Muscle of leg (tissue), 3 donors: ENCODE measurements at regions not wholly inside any gene's neighbourhood (a gene's known extent, or its start where the extent isn't known, plus 50 kb on each side); places are given as distances from the start of the nearest gene placed in this dataset.

Experiments used
- DNase-seq: peaks from one replicate; pipeline ENCODE4 v3.0.0; 2013
- H3K27ac ChIP-seq: one replicate; pipeline ENCODE4 v1.5.1; 2013; ENCODE audit warnings: mild to moderate bottlenecking, low read length, control low read depth
- H3K27me3 ChIP-seq: one replicate; pipeline ENCODE4 v1.6.1; 2013; ENCODE audit warnings: low read length; ENCODE audit not compliant: control insufficient read depth, insufficient read depth
- H3K36me3 ChIP-seq: one replicate; pipeline ENCODE4 v1.6.1; 2013; ENCODE audit warnings: low read length; ENCODE audit not compliant: control insufficient read depth, insufficient read depth
- H3K4me1 ChIP-seq: one replicate; pipeline ENCODE4 v1.6.1; 2013; ENCODE audit warnings: low read length; ENCODE audit not compliant: control insufficient read depth, insufficient read depth
- H3K4me3 ChIP-seq: one replicate; pipeline ENCODE4 v1.5.1; 2013; ENCODE audit warnings: low read length, control low read depth
- H3K9me3 ChIP-seq: replicated peaks from 2 replicates; pipeline ENCODE4 v1.6.1; 2013; ENCODE audit warnings: low read depth, low read length; ENCODE audit not compliant: control insufficient read depth
- WGBS: methylation state at CpG from one replicate; pipeline ENCODE4 v1.1.5; 2013; ENCODE audit warnings: missing lambda C conversion rate; ENCODE audit not compliant: insufficient coverage; 5-methylcytosine and 5-hydroxymethylcytosine counted together

GRCh38 chr17:10920558-10921108 lies 82.7 kb upstream of the PIRT start:
- Histone ChIP-seq H3K9me3 (no peaks in the 10 kb centered on the region), H3K27ac (no peak overlapping the region), H3K4me1 (peaks cover 9% of the 10 kb centered on the region), H3K4me3 (no peak overlapping the region), H3K27me3 (no peaks in the 10 kb centered on the region), H3K36me3 (no peaks in the 10 kb centered on the region)
- DNase-seq, result no peak
- no CpG with 5 or more reads among the region's 5 CpGs for WGBS

- WGBS, result 8% methylated on average over 4 of the region's 7 CpGs
- no peak overlapping the region for H3K4me3 ChIP-seq
- DNase-seq, result peak; percentile 57
- H3K27me3 ChIP-seq, result no peaks in the 10 kb centered on the region
- H3K9me3 ChIP-seq, result peaks cover 2% of the 10 kb centered on the region
- H3K27ac ChIP-seq, result peak overlapping the region; percentile 55
- peaks cover 12% of the 10 kb centered on the region for H3K4me1 ChIP-seq
- H3K36me3 ChIP-seq, result no peaks in the 10 kb centered on the region
Measured at GRCh38 chr17:10907370-10907769, 69.5 kb upstream of the PIRT start.

- Histone ChIP-seq H3K9me3 (no peaks in the 10 kb centered on the region), H3K36me3 (no peaks in the 10 kb centered on the region), H3K4me3 (no peak overlapping the region), H3K27ac (no peak overlapping the region), H3K27me3 (no peaks in the 10 kb centered on the region), H3K4me1 (no peaks in the 10 kb centered on the region)
- peak; percentile 83 for DNase-seq
Measured at GRCh38 chr17:10899281-10899680, 61.4 kb upstream of the PIRT start.

- 73% methylated on average over 1 of the region's 2 CpGs for WGBS
- Histone ChIP-seq H3K36me3 (no peaks in the 10 kb centered on the region), H3K9me3 (no peaks in the 10 kb centered on the region), H3K27me3 (no peaks in the 10 kb centered on the region), H3K27ac (no peak overlapping the region), H3K4me1 (no peaks in the 10 kb centered on the region), H3K4me3 (no peak overlapping the region)
- no peak for DNase-seq
Measured at GRCh38 chr17:10894220-10894619, 56.3 kb upstream of the PIRT start.

DNA sequence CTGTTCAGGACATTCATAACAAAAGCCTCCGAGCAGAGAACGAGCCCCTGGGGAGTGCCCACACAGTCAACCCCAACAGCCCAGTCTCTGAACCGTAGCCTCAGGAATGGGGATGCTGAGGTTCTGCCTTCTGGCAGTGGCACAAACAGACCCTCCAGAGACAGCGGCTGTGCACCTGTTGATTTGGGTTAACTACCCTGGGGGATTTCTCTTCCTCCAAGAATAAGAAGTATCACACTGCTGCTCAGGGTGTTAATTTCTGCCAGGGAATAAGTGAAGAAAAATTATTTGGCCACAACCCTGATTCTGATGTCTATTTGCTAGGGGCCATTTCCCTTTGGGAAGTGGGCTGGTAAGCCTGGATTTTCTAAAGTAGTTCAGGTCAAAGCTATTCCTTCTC lies 51.0 kb upstream of the PIRT start:
- H3K36me3 ChIP-seq, result no peaks in the 10 kb centered on the region
- no peaks in the 10 kb centered on the region for H3K27me3 ChIP-seq
- no peak overlapping the region for H3K27ac ChIP-seq
- no peak overlapping the region for H3K4me3 ChIP-seq
- H3K4me1 ChIP-seq, result no peaks in the 10 kb centered on the region
- no peak for DNase-seq
- WGBS, result 14% methylated on average over 3 of the region's 4 CpGs
- H3K9me3 ChIP-seq, result no peaks in the 10 kb centered on the region
